Chondrocyte (in vitro differentiated cells): ENCODE measurements at regions not wholly inside any gene's neighbourhood (a gene's known extent, or its start where the extent isn't known, plus 50 kb on each side); places are given as distances from the start of the nearest gene placed in this dataset.
A peak's percentile ranks its signal among the peaks of the same experiment; 100 is the strongest.
"Not testable (repeated sequence)": the region's sequence is repeated elsewhere in the genome, so short reads cannot be mapped to it uniquely, and the experiment has no call there.

Experiments
- DNase-seq: peaks from one replicate; pipeline ENCODE4 v3.0.0; 2021; ENCODE audit warnings: mixed read lengths, low spot score
- H3K27ac Mint-ChIP-seq: one replicate; pipeline ENCODE4 v1.8.0; 2021; ENCODE audit warnings: mild to moderate bottlenecking, moderate library complexity, mixed read lengths; ENCODE audit not compliant: unreplicated experiment
- H3K27me3 Mint-ChIP-seq: 2 replicates; pipeline ENCODE4 v1.8.0; 2021; ENCODE audit warnings: low read depth, mixed read lengths
- H3K36me3 Mint-ChIP-seq: 2 replicates; pipeline ENCODE4 v1.8.0; 2021; ENCODE audit warnings: low read depth, mixed read lengths
- H3K4me1 Mint-ChIP-seq: 2 replicates; pipeline ENCODE4 v1.8.0; 2021; ENCODE audit warnings: low read depth, mild to moderate bottlenecking, mixed read lengths
- H3K4me3 Mint-ChIP-seq: one replicate; pipeline ENCODE4 v1.8.0; 2021; ENCODE audit warnings: mild to moderate bottlenecking, moderate library complexity, mixed read lengths; ENCODE audit not compliant: unreplicated experiment
- H3K9me3 Mint-ChIP-seq: 2 replicates; pipeline ENCODE4 v1.8.0; 2021; ENCODE audit warnings: low read depth, mixed read lengths
- CTCF ChIP-seq: fragments of 200-600 bp; sonication (generic); IDR thresholded peaks from 2 replicates; pipeline ENCODE4 v1.5.0; 2021; ENCODE audit warnings: antibody characterized with exemption, mild to moderate bottlenecking, moderate library complexity

GRCh38 chr7:142636751-142637150 is 112.5 kb upstream of the PRSS1 start:
- H3K27me3 Mint-ChIP-seq: peaks cover 42% of the 10 kb centered on the region
- H3K4me1 Mint-ChIP-seq: peaks cover 3% of the 10 kb centered on the region
- no peaks in the 10 kb centered on the region for H3K9me3 Mint-ChIP-seq
- no peak for DNase-seq
- H3K36me3 Mint-ChIP-seq: no peaks in the 10 kb centered on the region
- TF ChIP-seq CTCF: no peak
- H3K27ac Mint-ChIP-seq: no peak overlapping the region
- H3K4me3 Mint-ChIP-seq: no peak overlapping the region

- not testable (repeated sequence) for DNase-seq, H3K36me3 Mint-ChIP-seq, H3K4me3 Mint-ChIP-seq, H3K9me3 Mint-ChIP-seq, H3K4me1 Mint-ChIP-seq, H3K27ac Mint-ChIP-seq
- peaks cover 42% of the 10 kb centered on the region for H3K27me3 Mint-ChIP-seq
Observed at GRCh38 chr7:142636107-142636506, 113.2 kb upstream of the PRSS1 start.

GRCh38 chr7:142632271-142633134 is 116.8 kb upstream of the PRSS1 start:
- Mint-ChIP-seq H3K9me3 (no peaks in the 10 kb centered on the region), H3K27me3 (peaks cover 36% of the 10 kb centered on the region), H3K27ac (no peak overlapping the region), H3K4me1 (peaks cover 12% of the 10 kb centered on the region), H3K36me3 (no peaks in the 10 kb centered on the region), H3K4me3 (no peak overlapping the region)
- peak; percentile 91 for TF ChIP-seq CTCF
- no peak for DNase-seq

GRCh38 chr7:142629588-142630260 is 119.5 kb upstream of the PRSS1 start:
- DNase-seq: no peak
- no peak overlapping the region for H3K27ac Mint-ChIP-seq

GRCh38 chr7:142628945-142629344 is 120.3 kb upstream of the PRSS1 start:
- no peaks in the 10 kb centered on the region for H3K9me3 Mint-ChIP-seq
- H3K36me3 Mint-ChIP-seq: no peaks in the 10 kb centered on the region
- peaks cover 12% of the 10 kb centered on the region for H3K4me1 Mint-ChIP-seq
- H3K27me3 Mint-ChIP-seq: peaks cover 30% of the 10 kb centered on the region
- H3K4me3 Mint-ChIP-seq: no peak overlapping the region
- no peak overlapping the region for H3K27ac Mint-ChIP-seq
- no peak for TF ChIP-seq CTCF
- DNase-seq: no peak

More at GRCh38 chr7:142629588-142630260, 119.5 kb upstream of the PRSS1 start:
- TF ChIP-seq CTCF: no peak
- Mint-ChIP-seq H3K4me3 (no peak overlapping the region), H3K9me3 (no peaks in the 10 kb centered on the region), H3K36me3 (no peaks in the 10 kb centered on the region), H3K27me3 (peaks cover 31% of the 10 kb centered on the region), H3K4me1 (peaks cover 12% of the 10 kb centered on the region)

- H3K4me1 Mint-ChIP-seq, H3K4me3 Mint-ChIP-seq, H3K9me3 Mint-ChIP-seq, H3K36me3 Mint-ChIP-seq, H3K27ac Mint-ChIP-seq, DNase-seq: not testable (repeated sequence)
- peaks cover 28% of the 10 kb centered on the region for H3K27me3 Mint-ChIP-seq
Observed at GRCh38 chr7:142627223-142627622, 122.0 kb upstream of the PRSS1 start.
